HG03460 (cell line): ENCODE measurements at regions not wholly inside any gene's neighbourhood (a gene's known extent, or its start where the extent isn't known, plus 50 kb on each side); places are given as distances from the start of the nearest gene placed in this dataset.
A peak's percentile ranks its signal among the peaks of the same experiment; 100 is the strongest.
"Not testable (repeated sequence)": the region's sequence is repeated elsewhere in the genome, so short reads cannot be mapped to it uniquely, and the experiment has no call there.

Source experiments
- ATAC-seq: cut with Tn5 transposase; IDR thresholded peaks from one replicate; pipeline ENCODE4 v1.9.1; 2021; ENCODE audit not compliant: unreplicated experiment

DNA sequence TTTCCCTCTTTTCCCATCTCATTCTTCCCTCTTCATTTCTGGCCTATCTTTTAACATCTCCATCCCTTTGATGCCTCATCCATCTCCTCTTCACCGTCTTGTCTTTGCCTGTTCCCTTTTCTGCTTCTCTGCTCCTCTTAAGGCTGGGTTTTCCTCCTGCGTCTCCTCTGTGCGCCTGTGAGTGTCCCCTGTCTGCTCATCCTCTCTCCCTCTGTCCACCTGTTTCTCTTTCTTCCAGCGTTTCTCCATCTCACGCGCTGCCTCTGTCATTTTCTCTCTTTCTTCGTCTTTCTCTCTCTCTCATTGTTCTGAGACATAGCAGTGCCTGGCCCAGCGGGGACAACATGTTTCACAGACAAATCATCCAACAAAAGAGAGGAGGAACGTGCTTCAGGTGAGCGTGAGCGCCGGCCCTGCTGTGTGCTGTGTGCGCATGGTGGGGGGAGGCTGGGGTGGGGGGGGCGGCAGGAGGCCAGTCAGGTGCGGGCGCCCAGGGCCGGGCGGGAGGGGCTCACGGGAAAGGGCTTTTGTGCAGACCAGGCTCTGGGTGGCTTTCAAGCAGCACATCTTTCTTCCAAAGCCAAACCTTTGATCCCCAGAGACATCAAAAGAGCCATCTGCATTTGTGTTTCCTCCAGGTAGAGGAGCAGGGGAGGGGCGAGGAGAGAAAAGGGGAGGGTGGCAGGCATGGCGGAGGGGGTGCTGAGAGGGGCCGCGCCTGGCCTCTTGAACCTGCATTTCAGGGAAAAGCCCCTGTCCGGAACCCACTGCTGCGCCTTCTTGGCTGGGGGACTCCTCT, 121.3 kb downstream of the VEGFA start:
- ATAC-seq, result no peak

GRCh38 chr6:43890197-43891062, 120.4 kb downstream of the VEGFA start:
- ATAC-seq, result no peak

- no peak for ATAC-seq
Observed at GRCh38 chr6:43887906-43888683, 118.1 kb downstream of the VEGFA start.

GRCh38 chr6:43887340-43887858, 117.4 kb downstream of the VEGFA start:
- no peak for ATAC-seq

DNA sequence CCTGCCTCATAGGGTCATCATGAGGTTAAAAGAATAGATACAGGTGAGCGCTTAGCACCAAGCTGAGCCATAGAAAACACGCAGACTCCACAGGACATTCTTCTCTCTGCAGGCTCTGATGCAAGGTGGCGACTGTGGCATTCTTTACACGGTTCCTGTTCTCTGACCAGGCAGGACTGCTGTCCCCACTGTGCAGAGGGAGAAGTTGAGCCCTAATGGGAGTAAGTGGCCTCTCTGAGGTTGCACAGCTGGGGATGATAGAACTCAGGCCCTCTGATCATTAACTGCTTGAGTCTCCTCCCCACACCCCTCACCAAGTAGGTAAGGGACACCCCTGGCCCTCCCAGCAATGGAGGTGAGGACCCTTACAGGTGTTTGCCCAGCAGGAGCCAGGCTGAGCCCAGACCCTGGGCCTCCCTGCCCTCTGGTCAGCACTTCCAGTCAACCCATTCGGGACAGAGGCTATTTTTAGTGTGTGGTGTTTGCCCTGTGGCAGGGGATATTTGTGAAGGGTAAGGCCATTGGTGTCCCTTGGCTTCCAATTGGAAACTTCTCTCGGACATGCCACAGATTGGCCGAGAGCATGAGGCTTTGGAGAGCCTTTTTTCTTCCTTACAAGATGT, 116.8 kb downstream of the VEGFA start:
- no peak for ATAC-seq

DNA sequence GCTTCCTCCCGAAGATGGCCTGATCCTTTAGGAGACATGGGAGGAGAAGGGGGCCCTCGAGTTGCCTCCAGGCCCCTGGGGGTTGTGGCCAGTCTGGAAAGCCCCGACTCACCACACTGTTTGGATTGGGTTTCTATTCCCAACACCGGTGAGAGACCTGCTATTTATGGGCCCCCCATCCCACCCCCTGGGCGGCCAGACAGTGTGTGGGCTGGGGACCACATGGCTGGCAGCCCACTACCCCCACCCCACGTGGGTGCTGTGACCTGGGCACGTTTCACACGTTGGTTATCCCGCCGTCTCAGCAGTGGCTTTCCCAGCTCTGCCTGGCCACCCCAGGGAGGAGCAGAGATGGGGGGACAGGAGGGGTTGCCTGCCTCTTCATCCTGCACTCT, 116.1 kb downstream of the VEGFA start:
- no peak for ATAC-seq

DNA sequence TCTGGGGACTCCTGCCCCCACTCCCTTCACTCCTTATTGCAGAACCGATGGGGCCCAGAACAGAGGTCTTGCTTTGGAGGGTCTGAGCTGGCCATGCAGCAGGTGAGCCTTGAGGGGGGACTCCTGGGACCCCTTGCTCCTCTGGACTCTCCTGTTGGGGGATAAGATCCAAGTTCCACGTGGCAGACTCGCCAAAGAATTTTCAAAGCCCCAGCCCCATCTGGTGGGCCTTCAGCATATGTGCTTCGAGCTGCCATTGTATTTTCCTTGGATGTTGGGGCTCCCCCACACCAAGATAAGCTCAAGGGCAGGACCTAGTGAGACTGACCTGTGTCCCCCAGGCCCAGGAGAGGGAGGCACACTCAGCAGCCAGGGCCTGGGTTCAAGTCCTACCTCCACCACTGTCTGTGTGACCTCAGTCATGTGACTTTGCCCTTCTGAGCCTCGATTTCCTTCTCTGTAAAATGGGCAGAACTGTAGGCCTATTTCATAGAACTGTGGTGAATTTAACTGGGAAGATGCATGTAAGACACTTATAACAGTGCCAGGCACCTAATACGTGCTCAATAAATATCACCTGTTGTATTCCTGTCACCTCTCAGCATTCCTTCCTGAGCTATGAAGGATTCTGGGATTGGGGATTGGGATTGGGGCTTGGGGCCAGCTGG, 115.5 kb downstream of the VEGFA start:
- no peak for ATAC-seq

DNA sequence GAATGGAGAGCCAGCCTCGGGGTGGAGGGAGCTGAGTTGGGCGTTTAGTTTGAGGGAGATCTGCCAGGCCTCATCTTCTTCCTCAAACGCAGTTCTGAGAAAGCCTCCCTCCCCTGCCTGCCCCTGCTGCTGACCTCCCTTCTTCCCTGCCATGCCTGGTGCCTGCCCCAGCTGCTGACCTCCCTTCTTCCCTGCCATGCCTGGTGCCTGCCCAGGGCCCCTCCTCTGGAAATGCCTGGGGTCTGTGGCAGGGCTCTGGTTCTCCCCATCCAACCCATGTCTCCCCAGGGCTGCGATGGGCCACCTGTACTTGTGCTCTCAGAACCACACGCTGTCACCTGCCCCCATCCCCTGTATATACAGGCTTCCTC, 114.6 kb downstream of the VEGFA start:
- no peak for ATAC-seq

DNA sequence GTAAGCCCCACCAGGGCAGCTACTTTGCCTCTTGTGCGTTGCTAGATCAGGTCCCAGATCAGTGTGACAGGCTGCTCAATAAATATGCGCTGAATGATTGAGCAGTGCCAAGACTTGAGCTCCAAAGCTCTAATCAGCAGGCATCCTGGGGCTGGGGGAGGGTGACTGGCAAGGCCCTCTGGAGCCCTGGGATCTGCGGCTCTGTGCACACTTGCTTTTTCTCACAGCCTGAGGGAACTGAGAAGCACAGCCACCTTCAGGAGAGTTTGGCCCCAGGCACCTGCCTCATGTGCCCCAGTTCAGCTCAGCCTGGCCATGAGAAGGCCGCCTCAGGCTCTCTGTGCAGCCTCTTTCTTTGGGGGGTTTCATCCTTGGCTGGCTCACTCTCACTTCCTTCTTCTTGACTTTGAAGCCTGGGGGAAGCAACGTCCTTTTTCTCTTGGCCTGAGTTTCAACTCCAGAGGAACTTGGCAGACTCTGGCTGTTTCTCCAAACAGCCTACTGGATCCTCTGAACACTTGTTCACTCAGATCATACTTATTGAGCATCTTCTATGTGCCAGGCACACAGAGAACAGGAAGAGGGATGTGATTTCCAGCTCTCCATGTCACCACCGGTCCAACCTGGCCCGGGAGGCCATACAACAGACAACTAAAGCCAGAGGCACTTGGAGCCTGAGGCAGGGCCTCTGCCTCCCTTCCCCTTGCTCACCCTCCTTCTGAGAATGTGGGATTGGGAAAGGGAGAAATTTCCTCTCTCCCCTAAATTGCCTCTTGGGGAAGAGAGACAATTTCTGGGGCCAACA, 114.0 kb downstream of the VEGFA start:
- ATAC-seq, result peak; percentile 63

DNA sequence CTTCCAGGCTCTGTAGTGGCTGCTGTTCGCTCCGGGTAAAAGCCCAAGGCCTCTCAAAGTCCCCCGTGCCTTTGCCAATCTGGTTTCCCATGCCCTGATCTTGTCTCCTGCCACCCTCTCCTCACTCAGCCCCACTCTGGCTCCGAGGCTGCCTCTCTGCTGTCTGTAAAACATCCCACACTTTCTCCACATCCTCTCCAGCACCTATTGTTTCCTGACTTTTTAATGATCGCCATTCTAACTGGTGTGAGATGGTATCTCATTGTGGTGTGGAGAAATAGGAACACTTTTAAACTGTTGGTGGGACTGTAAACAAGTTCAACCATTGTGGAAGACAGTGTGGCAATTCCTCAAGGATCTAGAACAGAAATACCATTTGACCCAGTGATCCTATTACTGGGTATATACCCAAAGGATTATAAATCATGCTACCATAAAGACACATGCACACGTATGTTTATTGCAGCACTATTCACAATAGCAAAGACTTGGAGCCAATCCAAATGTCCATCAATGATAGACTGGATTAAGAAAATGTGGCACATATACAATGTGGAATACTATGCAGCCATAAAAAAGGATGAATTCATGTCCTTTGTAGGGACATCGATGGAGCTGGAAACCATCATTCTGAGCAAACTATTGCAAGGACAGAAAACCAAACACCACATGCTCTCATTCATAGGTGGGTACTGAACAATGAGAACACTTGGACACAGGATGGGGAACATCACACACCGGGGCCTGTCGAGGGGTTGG, 112.9 kb downstream of the VEGFA start:
- ATAC-seq, result not testable (repeated sequence)

DNA sequence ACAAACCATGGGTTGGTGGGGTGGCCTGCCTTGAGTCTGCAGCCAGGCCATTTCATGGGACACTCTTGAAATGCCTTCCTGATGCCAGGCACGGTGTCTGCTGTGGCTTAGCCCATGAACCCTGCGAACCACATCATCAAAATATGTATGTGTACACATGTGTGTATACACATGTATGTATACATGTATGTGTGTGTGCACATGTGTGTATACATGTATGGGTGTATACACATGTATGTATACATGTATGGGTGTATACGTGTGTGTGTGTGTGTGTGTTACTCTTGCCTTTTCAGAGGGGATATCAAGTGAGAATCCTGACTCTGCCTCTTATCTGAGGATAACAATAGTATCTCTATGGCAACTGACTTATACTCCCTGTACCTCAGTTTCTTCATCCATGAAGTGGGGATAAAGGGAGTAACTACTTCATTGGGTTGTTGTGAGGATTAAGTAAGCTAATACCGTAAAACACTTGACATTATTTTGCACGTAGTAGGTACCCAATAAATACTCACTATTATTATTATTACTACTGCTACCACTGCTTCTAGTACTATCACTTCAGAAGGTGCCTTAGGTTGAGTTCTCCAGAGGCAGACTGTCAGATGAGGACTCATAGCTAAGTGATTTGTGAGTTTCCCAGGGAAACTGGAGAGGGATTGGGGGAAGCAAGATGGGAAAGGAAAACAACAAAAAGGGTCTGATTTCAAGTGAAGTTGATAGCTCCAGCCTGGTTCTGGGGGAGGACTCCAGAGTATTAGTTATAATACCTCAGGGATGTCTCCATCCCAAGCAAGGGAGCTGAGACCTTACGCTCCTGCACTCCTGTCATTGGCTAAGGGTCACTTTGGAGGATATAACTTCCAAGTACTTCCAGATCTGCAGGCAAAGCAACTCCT, 110.5 kb downstream of the VEGFA start:
- ATAC-seq, result no peak

DNA sequence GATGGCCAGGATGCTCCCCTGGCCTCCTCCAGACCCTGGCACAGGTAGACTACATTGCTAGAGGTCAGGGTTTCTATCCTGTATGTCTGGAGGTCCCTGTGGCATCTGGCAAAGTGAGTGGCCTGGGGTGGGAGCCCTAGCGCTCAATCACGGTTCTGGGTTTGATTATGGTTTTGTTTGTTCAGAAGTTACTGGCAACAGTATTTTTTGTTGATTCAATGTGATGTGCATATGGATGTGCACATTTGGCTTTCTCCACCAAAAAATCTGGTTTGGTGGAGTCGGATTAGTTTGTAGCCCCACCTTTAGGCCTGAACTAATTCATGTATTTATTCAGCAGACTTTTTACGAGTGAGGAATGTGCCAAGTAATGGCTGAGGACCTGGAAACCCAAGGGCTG, 109.7 kb downstream of the VEGFA start:
- no peak for ATAC-seq

DNA sequence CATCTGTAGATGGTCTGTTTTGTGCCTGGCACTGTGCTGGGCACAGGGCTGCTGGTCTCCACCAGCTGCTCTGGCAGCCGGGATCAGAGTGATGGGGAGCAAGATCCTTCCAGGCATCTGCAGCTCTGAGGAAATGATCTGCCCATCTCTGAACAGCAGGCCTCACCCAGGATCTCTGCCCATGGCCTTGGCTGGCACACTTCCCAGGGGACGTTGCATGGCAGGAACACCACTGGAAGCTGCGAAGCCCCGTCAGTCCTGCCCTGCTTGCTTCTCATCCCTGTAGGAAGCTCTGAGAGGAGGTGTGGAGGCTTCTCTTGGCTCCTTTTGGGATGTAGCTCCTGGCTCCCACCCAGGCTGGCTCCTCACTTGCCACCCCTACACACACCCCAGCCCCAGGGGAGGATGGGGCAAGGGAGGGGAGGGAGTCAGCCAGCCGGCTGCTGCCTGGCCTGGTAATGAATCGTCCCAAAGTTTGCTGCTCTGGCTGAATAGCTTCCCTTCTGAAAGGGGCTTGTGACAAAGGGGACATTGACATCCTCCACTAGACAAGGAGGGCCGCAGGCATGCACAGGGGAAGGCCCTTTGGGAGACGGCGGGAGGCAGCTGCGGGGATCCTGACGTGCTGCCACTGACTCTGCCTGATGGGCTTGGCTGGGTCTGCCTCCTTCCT, 108.9 kb downstream of the VEGFA start:
- no peak for ATAC-seq

DNA sequence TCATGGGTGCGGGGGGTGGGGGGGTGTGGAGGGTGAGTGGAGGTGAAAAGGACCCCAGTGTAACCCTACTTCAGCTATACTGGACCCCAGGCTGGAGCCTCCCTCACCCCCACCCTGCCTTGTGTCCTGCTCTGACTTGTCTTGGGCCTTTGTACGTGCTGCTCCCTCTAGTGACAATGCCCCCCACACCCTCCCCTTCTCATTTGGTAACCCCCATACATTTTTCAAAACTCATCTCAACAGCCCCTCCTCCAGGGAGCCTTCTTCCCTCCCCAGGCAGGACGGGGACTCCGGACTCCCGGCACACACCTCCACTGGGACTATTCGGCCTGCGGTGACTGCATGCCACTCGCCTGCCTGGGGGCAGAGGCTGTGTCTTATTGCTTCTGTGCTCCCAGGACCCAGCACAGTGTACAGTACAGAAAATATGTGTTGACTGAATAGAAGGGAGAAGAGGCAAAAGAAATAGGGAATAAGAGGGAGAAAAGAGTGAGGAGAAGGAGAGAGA, 108.2 kb downstream of the VEGFA start:
- ATAC-seq, result no peak

DNA sequence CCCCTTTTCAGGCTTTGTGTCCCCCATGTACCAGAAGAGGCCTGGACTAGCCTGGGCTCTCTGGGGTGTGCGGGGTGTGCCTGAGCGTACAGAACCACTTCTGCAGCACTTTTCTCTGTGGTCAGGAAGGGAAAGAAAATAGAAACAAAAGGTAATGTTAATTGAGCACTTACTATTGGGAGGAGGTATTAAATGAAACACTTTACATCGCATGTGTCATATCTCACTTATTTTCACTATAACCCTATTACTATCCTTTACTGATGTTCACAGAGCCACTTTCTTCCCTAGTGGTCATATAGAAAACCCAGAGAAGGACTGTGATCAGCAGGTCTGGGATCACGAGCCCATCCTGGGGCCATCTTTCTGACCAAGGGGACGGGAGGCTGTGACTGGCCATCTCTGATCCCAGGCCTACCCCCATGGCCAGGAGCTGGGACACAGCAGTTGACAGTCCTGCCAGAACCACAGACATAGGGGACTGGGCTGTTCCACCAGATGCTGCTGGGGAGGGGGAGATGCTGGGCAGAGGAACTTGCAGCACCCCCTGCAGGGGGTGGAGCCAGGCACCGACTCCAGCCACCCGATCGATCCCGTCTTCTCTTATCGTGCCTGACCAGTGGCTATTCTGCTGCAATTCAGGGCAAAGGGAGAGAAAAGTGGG, 107.6 kb downstream of the VEGFA start:
- no peak for ATAC-seq

DNA sequence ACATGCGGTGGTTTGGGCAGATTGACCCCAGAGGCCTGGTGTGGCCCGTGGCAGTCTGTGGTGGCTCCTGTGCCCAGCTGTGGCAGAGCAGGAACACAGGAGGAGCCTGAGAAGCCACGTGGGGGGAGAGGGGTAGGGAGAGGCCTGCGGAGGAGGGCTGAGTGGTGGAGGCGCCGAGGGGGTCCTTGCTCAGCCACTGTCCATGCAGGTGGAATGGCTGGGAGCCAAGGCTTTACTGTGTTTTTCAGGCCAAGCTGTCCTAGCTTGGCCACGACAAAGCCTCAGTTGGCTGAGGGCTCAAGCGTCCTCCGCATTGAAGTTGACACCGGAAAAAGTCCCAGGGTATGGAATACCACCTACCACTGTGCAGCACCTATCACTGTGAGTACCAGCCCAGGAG, 107.0 kb downstream of the VEGFA start:
- no peak for ATAC-seq
